Central memory CD8-positive, alpha-beta T cell (primary cell): ENCODE measurements at regions not wholly inside any gene's neighbourhood (a gene's known extent, or its start where the extent isn't known, plus 50 kb on each side); places are given as distances from the start of the nearest gene placed in this dataset.

Experiments
- ATAC-seq: fragments of 150-1000 bp; cut with Tn5 transposase; replicated peaks from 2 replicates; pipeline ENCODE4 v1.10.0; 2022; ENCODE audit warnings: mild to moderate bottlenecking, moderate FRiP score, moderate number of reproducible peaks; ENCODE audit not compliant: poor library complexity, severe bottlenecking; ENCODE audit errors: extremely low read depth
- DNase-seq, 2 donors: peaks; one replicate each; pipeline ENCODE4 v3.0.0; 2021; ENCODE audit warnings: low spot score in 2 of 2
- H3K27ac Mint-ChIP-seq: one replicate; pipeline ENCODE4 v1.8.0; 2022; ENCODE audit warnings: low read depth, mild to moderate bottlenecking, moderate library complexity, mixed read lengths
- H3K27me3 Mint-ChIP-seq: one replicate; pipeline ENCODE4 v1.8.0; 2022; ENCODE audit warnings: mixed read lengths
- H3K36me3 Mint-ChIP-seq: one replicate; pipeline ENCODE4 v1.8.0; 2022; ENCODE audit warnings: mild to moderate bottlenecking, moderate library complexity, mixed read lengths; ENCODE audit not compliant: insufficient read depth
- H3K4me1 Mint-ChIP-seq: one replicate; pipeline ENCODE4 v1.8.0; 2022; ENCODE audit warnings: mixed read lengths
- H3K4me3 Mint-ChIP-seq: one replicate; pipeline ENCODE4 v1.8.0; 2022; ENCODE audit warnings: mild to moderate bottlenecking, moderate library complexity, mixed read lengths
- H3K9me3 Mint-ChIP-seq: one replicate; pipeline ENCODE4 v1.8.0; 2022; ENCODE audit warnings: mixed read lengths

DNA sequence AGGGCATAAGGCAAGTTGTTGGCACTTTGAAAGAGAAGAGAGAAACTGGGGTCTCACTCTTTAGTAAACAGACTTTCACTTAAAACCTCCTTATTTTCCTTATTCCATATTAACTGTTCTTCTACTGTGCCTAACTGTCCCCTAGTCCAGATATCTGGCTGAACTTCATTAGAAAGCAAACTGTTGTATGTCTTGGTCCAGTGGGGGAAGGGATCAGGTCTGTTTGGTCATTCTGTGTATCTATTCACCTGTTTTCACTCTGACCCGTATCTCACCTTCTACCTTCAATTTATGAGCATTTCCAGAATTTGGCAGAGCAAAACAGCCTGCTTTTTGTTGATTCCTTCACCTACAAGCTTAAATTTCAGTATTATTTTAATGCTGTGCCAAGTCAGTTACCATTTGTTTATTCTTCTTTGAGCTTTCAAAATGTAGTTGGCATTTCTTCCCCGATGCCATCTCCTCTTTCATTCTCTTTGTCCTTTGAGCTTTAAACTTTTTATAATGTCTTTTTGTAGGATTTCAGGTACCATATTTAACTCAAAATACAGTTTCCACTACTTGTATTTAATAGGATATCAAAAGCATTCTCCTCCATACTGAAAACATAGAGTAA, 188.6 kb upstream of the PPARGC1A start:
- no peak overlapping the region for H3K4me3 Mint-ChIP-seq
- no peak for ATAC-seq
- peaks cover 15% of the 10 kb centered on the region for H3K9me3 Mint-ChIP-seq
- no peak for DNase-seq
- no peaks in the 10 kb centered on the region for H3K27me3 Mint-ChIP-seq
- no peaks in the 10 kb centered on the region for H3K36me3 Mint-ChIP-seq
- no peak overlapping the region for H3K27ac Mint-ChIP-seq
- no peaks in the 10 kb centered on the region for H3K4me1 Mint-ChIP-seq

DNA sequence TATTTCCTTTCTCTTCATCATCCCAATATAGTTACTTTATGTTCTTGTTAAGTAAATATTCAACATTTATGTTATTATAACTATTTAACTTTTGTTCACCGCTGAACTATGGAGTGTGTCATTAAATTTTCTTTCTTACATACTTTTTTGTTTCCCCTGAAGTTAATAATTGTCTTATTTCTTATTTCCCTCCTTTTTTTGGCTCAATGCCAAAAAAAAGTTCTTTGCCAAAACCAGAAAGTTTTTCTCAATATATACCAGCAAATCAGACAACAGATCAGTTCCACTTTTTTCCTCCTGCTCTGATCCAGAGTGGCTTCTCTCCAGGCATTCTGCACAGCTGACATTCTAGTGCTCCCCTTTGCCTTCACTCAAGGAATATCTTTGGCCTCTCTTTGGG, 187.0 kb upstream of the PPARGC1A start:
- no peak for ATAC-seq
- H3K36me3 Mint-ChIP-seq = no peaks in the 10 kb centered on the region
- no peaks in the 10 kb centered on the region for H3K4me1 Mint-ChIP-seq
- no peak for DNase-seq
- H3K4me3 Mint-ChIP-seq = no peak overlapping the region
- H3K27ac Mint-ChIP-seq = no peak overlapping the region
- no peaks in the 10 kb centered on the region for H3K27me3 Mint-ChIP-seq
- peaks cover 20% of the 10 kb centered on the region for H3K9me3 Mint-ChIP-seq

DNA sequence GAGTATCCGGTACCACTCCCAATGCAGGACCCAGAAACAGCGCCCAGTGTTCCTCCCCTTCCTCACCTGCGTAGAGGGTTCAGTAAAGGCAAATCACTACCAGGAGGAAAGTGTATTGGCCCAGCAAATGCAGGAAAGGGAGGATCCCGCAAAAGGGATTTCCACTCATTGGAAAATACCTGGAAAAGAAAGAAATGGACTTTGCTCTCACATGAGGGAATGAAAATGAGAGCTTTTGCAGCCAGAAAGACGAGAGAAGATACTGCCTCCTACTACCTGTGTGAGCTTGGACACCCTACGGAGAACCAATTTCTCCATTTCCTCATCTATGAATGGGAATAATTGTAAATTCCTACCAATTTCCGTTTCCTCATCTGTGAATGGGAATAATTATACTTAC, 184.1 kb upstream of the PPARGC1A start:
- Mint-ChIP-seq H3K9me3 (peaks cover 20% of the 10 kb centered on the region), H3K27me3 (no peaks in the 10 kb centered on the region), H3K4me3 (no peak overlapping the region), H3K27ac (no peak overlapping the region), H3K36me3 (no peaks in the 10 kb centered on the region), H3K4me1 (no peaks in the 10 kb centered on the region)
- ATAC-seq (no peak), DNase-seq (no peak)

DNA sequence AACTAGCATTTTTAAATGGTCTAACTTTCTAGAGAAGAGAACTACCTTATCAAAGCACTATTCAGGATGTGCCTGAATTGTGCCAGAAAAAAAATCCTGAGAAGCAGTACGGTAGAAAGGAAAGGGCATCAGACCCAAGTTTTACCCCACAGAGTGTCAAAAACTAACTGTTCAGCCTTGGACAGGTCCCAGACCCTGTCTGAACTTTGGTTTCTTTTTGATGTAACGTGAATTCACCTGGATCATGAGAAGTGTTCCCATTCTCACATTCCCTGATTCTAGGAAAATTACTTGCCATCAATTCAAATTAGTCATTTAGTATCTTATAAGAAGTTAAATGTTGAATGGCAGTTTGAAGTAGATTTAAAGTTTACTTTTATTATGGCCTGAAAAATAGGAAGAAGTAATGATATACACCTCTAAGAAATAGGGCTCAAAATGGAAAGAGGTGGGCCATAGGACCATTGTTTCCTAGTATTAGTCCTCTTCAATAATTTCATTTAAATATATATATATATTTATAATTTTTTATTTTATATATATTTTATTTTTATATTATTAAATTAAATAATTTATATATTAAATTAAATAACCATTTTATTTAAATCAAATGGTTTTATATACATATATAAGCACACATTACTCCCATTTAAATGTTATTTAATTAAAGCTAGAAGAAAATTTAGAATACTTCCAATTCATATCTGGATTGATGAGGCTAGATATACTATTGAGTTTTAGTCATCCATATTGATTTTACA, 181.9 kb upstream of the PPARGC1A start:
- ATAC-seq = no peak
- H3K36me3 Mint-ChIP-seq = no peaks in the 10 kb centered on the region
- H3K9me3 Mint-ChIP-seq = peaks cover 20% of the 10 kb centered on the region
- no peaks in the 10 kb centered on the region for H3K27me3 Mint-ChIP-seq
- H3K27ac Mint-ChIP-seq = no peak overlapping the region
- DNase-seq = no peak
- H3K4me3 Mint-ChIP-seq = no peak overlapping the region
- H3K4me1 Mint-ChIP-seq = no peaks in the 10 kb centered on the region

DNA sequence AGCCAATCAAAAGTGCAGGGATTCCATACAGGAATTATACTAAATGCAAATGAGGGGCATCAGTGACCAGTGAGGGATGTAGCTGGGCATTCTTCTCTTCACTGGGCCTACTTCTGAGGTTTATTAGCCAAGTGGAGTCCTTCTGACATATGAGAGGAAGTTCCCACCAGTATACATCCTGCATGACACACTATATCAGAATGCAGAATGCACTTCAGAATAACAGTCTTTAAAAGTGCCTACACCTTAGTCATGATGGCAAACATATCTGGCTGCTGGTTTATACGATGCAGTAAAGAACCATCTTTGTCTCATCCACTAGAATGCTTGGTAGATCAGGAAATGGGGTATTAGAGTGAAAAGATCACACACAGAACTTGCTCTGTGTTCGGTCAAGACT, 180.3 kb upstream of the PPARGC1A start:
- Mint-ChIP-seq H3K9me3 (peaks cover 15% of the 10 kb centered on the region), H3K4me1 (no peaks in the 10 kb centered on the region), H3K27me3 (no peaks in the 10 kb centered on the region), H3K36me3 (no peaks in the 10 kb centered on the region), H3K27ac (no peak overlapping the region), H3K4me3 (no peak overlapping the region)
- ATAC-seq = no peak
- DNase-seq = no peak

DNA sequence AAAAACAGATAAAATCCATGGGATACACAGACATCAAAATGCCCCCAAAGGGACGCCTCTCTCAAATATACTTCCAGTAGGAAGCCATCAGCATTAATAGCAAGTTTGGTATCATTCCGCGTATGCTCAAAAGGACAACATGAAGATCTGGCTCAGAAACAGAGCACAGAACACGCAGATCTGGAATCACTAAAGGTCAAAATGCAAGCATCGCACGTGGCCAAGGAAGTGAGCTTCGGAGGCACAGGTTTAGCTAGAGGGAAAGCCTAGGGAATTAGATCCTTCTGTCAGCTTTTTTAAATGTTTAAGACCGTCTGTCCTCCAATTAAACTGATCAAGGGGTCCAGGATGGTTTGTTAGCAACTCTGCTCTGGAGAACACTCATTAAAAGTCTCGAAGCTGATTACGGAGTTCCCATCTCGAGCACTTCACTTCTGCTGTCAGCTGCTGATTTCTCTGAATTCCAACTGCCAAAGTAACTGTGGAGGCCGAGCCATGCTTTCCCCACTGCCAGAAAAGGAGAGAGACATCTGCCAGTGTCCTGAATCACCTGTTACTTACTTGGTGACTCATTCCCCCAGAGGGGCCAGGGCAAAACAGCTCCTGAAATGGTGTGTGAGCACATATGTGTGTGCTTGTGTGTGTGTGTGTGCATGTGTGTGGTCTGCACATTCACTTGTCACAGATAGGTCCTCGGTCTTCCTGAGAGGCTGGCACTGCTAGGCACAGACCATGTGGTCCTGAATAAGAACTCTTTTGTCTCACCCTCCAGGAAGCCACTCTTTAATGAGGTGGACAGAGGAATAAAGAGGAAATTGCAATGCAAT, 177.7 kb upstream of the PPARGC1A start:
- Mint-ChIP-seq H3K36me3 (no peaks in the 10 kb centered on the region), H3K4me1 (no peaks in the 10 kb centered on the region), H3K4me3 (no peak overlapping the region), H3K9me3 (peaks cover 4% of the 10 kb centered on the region), H3K27ac (no peak overlapping the region), H3K27me3 (no peaks in the 10 kb centered on the region)
- ATAC-seq (no peak), DNase-seq (no peak)

DNA sequence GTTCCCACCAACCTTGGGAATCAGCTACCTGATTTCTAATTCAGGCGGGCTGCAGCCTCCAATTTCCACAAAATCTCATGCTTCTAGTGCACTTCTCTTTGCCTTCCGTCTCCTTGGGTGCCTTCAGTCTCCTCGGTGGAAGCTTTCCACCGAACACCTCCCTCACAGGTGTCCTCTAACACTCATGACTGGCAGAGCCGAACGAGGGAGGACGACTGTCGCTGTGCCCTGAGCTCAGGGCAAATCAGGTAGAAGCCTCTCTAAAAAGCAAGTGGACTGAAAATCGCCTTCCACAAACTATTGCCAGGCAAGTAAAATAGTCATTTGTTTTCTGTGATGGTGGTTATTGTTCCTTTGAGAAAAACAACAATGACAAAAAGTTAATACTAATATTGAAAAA, 176.1 kb upstream of the PPARGC1A start:
- H3K9me3 Mint-ChIP-seq = peaks cover 4% of the 10 kb centered on the region
- no peak for ATAC-seq
- no peaks in the 10 kb centered on the region for H3K36me3 Mint-ChIP-seq
- no peaks in the 10 kb centered on the region for H3K4me1 Mint-ChIP-seq
- H3K27me3 Mint-ChIP-seq = no peaks in the 10 kb centered on the region
- no peak overlapping the region for H3K27ac Mint-ChIP-seq
- no peak overlapping the region for H3K4me3 Mint-ChIP-seq
- DNase-seq = no peak

DNA sequence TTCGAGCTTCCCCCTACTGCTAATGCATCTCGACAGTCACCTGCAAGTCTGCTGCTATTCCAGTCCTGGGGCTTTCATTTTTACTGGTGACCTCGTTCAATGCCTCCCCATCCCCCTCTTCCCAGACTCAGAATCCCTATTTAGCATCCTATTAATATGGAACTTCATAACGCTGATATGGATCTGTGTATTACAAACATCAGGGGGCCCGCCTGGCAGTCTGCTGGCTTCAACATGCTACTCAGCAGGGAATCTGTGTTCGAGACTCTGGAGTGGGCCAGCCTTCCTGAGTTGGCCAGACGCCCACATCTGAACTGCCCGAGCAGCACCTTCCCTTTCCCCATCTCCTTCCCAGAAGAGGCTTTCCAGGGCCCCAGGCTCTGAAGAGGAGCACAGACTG, 173.9 kb upstream of the PPARGC1A start:
- H3K27me3 Mint-ChIP-seq = no peaks in the 10 kb centered on the region
- DNase-seq (no peak), ATAC-seq (no peak)
- no peaks in the 10 kb centered on the region for H3K36me3 Mint-ChIP-seq
- H3K9me3 Mint-ChIP-seq = peaks cover 4% of the 10 kb centered on the region
- H3K4me3 Mint-ChIP-seq = no peak overlapping the region
- no peak overlapping the region for H3K27ac Mint-ChIP-seq
- no peaks in the 10 kb centered on the region for H3K4me1 Mint-ChIP-seq

DNA sequence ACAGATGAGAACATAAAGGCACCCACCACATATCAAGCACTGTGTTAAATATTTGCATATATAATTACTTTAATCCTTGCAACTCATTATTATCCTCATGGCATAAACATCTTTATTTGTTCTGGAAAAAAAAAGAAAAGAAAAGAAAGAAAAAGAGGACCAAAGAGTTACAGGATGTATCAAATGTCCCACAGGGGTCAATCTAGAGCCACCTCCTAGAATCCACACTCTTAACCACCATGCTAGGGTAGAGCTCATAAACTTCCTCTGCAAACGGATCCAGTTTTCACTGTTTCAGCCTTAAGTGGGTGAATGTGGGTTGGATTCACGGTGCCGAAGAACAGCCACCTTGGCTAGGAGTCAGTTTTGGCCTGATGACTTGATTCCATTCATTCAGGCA, 171.1 kb upstream of the PPARGC1A start:
- H3K27me3 Mint-ChIP-seq = no peaks in the 10 kb centered on the region
- ATAC-seq (no peak), DNase-seq (no peak)
- no peak overlapping the region for H3K4me3 Mint-ChIP-seq
- no peak overlapping the region for H3K27ac Mint-ChIP-seq
- H3K36me3 Mint-ChIP-seq = no peaks in the 10 kb centered on the region
- peaks cover 7% of the 10 kb centered on the region for H3K9me3 Mint-ChIP-seq
- no peaks in the 10 kb centered on the region for H3K4me1 Mint-ChIP-seq

DNA sequence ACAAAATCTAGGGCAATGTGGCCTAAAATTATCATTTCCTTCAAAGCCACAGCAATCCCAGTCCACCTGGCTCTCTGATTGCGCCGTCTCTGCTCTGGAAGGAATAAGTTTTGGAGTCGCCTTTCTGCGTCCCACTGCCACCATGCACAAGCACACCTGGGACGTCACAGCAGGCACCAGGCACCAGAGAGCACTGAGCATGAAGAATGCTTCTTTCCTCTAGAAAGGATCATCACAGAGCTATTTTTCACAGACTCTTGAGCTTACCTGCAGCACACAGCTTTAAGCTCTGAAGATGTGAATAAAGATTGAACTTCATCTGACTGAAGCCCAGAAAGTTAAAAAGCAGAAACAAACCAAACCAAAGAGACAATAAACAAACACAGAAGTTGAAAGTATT, 170.0 kb upstream of the PPARGC1A start:
- Mint-ChIP-seq H3K27ac (no peak overlapping the region), H3K27me3 (no peaks in the 10 kb centered on the region), H3K36me3 (no peaks in the 10 kb centered on the region), H3K9me3 (peaks cover 5% of the 10 kb centered on the region), H3K4me3 (no peak overlapping the region), H3K4me1 (no peaks in the 10 kb centered on the region)
- DNase-seq = no peak
- no peak for ATAC-seq

DNA sequence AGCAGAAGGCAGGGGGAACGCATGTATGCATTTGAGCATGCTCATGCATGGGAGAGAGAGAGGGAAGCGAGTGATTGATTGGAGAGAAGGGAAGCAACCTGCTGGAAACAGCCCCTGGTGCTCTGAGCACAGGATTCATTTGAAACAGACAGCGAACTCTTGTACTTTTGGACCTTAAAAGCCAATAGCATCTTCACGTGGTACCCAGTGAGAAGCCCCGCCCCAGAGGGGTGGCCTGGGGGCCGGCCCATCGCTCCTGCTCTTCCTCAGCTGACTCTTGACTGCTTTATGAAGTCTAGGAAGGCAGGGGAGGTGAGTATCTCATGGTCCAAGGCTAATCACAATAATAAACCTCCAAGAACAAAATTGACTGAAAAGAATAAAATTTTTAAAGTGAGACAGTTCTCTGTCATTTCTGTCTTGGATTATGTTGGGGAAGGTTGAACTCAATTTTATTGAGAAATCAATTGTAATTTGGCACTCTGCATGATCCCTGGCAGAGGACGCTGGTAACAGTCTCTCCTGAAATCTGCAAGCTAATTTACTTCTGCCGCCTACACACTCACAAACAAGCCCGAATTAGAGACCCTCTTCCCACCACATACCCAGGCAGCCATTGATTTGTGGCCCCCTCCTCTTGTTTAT, 168.2 kb upstream of the PPARGC1A start:
- ATAC-seq (no peak), DNase-seq (no peak)
- no peaks in the 10 kb centered on the region for H3K4me1 Mint-ChIP-seq
- H3K4me3 Mint-ChIP-seq = no peak overlapping the region
- H3K27me3 Mint-ChIP-seq = no peaks in the 10 kb centered on the region
- no peaks in the 10 kb centered on the region for H3K36me3 Mint-ChIP-seq
- H3K27ac Mint-ChIP-seq = no peak overlapping the region
- H3K9me3 Mint-ChIP-seq = peaks cover 5% of the 10 kb centered on the region

DNA sequence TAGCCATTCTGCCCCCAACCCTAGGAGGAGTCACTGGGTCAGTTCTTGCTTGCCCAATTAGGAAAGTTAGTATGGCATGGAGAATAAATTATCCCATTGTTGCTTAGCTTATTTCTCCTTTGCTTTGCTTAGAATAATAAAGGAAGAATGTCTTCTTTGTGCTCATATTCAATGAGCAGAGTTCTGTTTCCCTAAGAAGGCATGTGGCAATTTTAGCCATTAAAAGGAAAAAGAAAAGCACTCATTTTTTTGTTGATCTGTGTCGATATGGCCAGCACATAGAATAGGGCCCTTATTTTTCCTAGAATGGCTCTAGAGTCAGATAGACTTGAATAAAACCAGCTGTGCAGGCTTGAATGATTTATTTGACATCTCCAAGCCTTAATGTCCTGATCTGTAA, 166.4 kb upstream of the PPARGC1A start:
- Mint-ChIP-seq H3K9me3 (peaks cover 10% of the 10 kb centered on the region), H3K27me3 (no peaks in the 10 kb centered on the region), H3K36me3 (no peaks in the 10 kb centered on the region)

More for the DNA sequence above, 166.4 kb upstream of the PPARGC1A start:
- Mint-ChIP-seq H3K27ac (no peak overlapping the region), H3K4me3 (no peak overlapping the region), H3K4me1 (no peaks in the 10 kb centered on the region)
- ATAC-seq (no peak), DNase-seq (no peak)
